ENCODE measurements at regions not wholly inside any gene's neighbourhood (a gene's known extent, or its start where the extent isn't known, plus 50 kb on each side); places are given as distances from the start of the nearest gene placed in this dataset.

DNA sequence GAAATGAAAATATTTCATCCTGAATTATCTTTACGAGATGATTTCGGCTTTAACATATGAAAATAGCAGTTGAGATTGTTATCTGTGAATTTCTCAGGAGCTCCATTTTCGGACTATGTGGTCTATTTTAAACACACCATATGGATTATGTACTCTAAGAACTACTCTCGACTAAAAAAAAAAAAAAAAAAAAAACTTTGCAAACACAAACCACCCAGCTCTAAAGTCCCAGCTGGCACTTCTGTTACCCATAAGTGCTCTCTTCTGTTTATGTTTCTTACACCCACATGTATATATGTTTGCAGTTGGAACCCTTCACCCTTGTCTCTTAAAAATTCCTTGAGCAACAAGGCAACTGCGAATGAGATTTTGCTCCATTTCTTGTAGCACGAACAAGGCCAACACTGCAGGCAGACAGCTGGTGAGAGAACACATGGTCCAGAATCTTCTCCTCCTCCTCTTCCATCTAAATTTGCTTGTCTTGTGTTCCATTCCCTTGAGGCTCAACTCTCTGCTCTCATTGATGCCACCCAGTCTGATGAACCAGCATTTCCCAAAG lies 172.7 kb upstream of the HCCS start (continued):
- TF ChIP-seq CHD7 (IDR thresholded peaks at IDR 0.05; ENCODE audit: insufficient replicate concordance, low read length) (no peak), CHD2 (IDR thresholded peaks at IDR 0.05; ENCODE audit: low read length) (no peak), SAP30 (IDR thresholded peaks at IDR 0.05; ENCODE audit: insufficient read depth, insufficient replicate concordance, low read length) (no peak)
